GM12875 (cell line): ENCODE measurements at regions not wholly inside any gene's neighbourhood (a gene's known extent, or its start where the extent isn't known, plus 50 kb on each side); places are given as distances from the start of the nearest gene placed in this dataset.

Experiments used
- H3K4me3 ChIP-seq: one replicate; pipeline ENCODE4 v1.5.1; 2011; ENCODE audit warnings: low read depth, low read length, control low read depth
- CTCF ChIP-seq: IDR thresholded peaks from 2 replicates; pipeline ENCODE4 v1.5.1; 2011; ENCODE audit warnings: low read depth, mild to moderate bottlenecking, control low read depth, inconsistent platforms, low read length, moderate library complexity, borderline replicate concordance; ENCODE audit not compliant: insufficient read depth

DNA sequence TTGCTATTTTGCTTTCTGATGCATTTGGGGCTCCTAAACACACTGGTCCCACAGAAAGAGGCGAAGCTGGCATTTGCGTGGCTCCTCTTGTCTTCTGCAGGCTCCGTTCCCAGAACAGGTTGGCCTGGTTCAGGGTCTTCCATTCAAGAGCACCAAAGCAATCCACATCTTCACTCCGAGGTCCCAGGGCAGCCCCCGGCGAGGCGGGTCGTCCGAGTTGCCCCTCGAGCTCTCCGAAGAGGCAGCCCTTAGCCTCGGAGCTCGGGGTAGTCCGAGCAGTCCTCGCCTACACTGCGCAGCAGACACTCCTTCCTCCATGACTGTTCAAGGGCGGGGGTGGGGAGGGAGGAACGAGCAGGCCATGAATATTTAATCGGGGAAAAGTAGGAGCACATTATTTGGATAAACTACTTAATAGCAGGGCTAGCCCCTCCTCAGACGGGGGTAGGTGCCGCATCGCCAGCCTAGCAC lies 321.3 kb downstream of the BLID start:
- no peak overlapping the region for H3K4me3 ChIP-seq
- TF ChIP-seq CTCF = no peak

GRCh38 chr11:121793916-121794315 lies 322.1 kb downstream of the BLID start:
- TF ChIP-seq CTCF = no peak
- no peak overlapping the region for H3K4me3 ChIP-seq

- H3K4me3 ChIP-seq = no peak overlapping the region
- no peak for TF ChIP-seq CTCF
Measured at GRCh38 chr11:121793291-121793690, 322.7 kb downstream of the BLID start.

GRCh38 chr11:121792185-121792584 lies 323.8 kb downstream of the BLID start:
- TF ChIP-seq CTCF = no peak
- no peak overlapping the region for H3K4me3 ChIP-seq

DNA sequence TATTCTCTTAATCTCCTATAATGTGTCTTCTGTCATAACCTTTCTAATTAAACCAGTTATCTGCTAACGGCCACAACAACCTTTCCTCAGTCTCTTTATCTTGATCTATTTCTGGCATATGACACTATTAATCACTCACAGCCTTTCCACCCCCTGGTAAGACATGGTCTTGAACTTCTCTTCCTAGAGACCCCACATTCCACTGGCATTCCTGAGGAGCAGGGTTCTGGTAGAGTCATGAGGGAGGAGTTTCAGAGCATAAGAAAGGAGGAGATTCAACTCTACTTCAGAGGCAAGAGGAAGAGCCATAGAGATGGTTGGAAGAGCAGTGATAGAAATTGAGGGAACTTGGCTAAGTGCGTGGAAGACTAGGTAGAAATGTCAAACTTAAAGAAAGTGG lies 325.6 kb downstream of the BLID start:
- no peak for TF ChIP-seq CTCF
- H3K4me3 ChIP-seq = no peak overlapping the region

DNA sequence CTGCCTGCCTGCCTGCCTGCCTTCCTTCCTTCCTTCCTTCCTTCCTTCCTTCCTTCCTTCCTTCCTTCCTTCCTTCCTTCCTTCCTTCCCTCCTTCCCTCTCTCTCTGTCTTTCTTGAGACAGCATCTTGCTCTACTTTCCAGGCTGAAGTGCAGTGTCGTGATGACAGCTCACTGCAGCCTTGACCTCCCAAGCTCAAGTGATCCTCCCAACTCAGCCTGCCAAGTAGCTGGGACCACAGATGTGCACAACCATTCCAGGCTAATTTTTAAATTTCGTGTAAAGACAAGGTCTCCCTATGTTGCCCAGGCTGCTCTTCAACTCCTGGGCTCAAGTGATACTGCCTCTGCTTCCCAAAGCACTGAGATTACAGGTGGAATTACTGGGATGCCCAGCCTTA lies 328.2 kb upstream of the SORL1-AS1 start:
- no peak overlapping the region for H3K4me3 ChIP-seq
- TF ChIP-seq CTCF = no peak

- H3K4me3 ChIP-seq = no peak overlapping the region
- TF ChIP-seq CTCF = no peak
Measured at GRCh38 chr11:121777056-121777455, 324.3 kb upstream of the SORL1-AS1 start.
